ENCODE measurements at regions not wholly inside any gene's neighbourhood (a gene's known extent, or its start where the extent isn't known, plus 50 kb on each side); places are given as distances from the start of the nearest gene placed in this dataset.

- H3K27ac Mint-ChIP-seq (ENCODE audit: unreplicated experiment): no peak overlapping the region
These were observed 1591.4 kb downstream of the REEP3 start for GRCh38 chr10:65112573-65112972.

DNA sequence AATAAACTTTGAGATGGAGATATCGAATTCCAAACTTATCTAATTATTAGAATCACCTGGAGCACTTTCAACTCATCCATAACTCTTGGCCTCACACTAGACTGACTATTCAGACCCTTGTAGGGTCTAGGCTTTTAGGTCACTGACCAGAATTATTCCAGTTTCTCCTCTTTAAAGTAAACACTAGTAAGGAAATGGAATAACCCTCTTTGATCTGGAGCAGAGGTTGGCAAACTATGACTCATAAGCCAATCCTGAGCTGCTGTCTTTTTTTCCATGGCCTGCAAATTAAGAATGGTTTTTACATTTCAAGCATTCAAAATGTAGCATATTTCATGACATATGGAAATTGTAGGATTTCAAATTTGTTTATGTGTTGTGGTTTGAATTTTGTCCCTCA lies 1601.9 kb downstream of the REEP3 start:
- Histone ChIP-seq H3K36me3 (ENCODE audit: control insufficient read depth, insufficient read depth, low read length) (no peaks in the 10 kb centered on the region), H3K9me3 (no peaks in the 10 kb centered on the region), H3K4me3 (ENCODE audit: low read depth, low read length) (no peak overlapping the region), H3K27me3 (replicated peaks; ENCODE audit: control insufficient read depth, insufficient read depth, low read length) (no peaks in the 10 kb centered on the region), H3K4me1 (peaks cover 10% of the 10 kb centered on the region)
- Mint-ChIP-seq H3K4me3 (ENCODE audit: unreplicated experiment) (no peak overlapping the region), H3K27me3 (ENCODE audit: insufficient read depth, unreplicated experiment) (no peaks in the 10 kb centered on the region), H3K27ac (ENCODE audit: unreplicated experiment) (no peak overlapping the region), H3K4me1 (ENCODE audit: low read depth, unreplicated experiment) (peaks cover 7% of the 10 kb centered on the region), H3K36me3 (ENCODE audit: insufficient read depth, unreplicated experiment) (no peaks in the 10 kb centered on the region), H3K9me3 (ENCODE audit: unreplicated experiment) (peaks cover 13% of the 10 kb centered on the region)
- CTCF ChIA-PET: no interaction called here
- POLR2A ChIA-PET: no interaction called here
- DNase-seq: no peak
- no TSS peak for BruUV-seq (replicated peaks)
- TF ChIP-seq, protein P1, sequence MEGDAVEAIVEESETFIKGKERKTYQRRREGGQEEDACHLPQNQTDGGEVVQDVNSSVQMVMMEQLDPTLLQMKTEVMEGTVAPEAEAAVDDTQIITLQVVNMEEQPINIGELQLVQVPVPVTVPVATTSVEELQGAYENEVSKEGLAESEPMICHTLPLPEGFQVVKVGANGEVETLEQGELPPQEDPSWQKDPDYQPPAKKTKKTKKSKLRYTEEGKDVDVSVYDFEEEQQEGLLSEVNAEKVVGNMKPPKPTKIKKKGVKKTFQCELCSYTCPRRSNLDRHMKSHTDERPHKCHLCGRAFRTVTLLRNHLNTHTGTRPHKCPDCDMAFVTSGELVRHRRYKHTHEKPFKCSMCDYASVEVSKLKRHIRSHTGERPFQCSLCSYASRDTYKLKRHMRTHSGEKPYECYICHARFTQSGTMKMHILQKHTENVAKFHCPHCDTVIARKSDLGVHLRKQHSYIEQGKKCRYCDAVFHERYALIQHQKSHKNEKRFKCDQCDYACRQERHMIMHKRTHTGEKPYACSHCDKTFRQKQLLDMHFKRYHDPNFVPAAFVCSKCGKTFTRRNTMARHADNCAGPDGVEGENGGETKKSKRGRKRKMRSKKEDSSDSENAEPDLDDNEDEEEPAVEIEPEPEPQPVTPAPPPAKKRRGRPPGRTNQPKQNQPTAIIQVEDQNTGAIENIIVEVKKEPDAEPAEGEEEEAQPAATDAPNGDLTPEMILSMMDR (IDR thresholded peaks at IDR 0.05; ENCODE audit: insufficient read depth in 1 of 2, low read depth in 1 of 2, low read length in 1 of 2, severe bottlenecking in 1 of 2, unreplicated experiment in 1 of 2): no peak
- intact Hi-C loops (cut with micrococcal nuclease; ENCODE audit: unreplicated experiment): no loop called here

More at GRCh38 chr10:65112573-65112972, 1591.4 kb downstream of the REEP3 start:
- Histone ChIP-seq H3K27me3 (replicated peaks; ENCODE audit: control insufficient read depth, insufficient read depth, low read length) (no peaks in the 10 kb centered on the region), H3K4me3 (ENCODE audit: low read depth, low read length) (no peak overlapping the region), H3K4me1 (peaks cover 17% of the 10 kb centered on the region), H3K36me3 (ENCODE audit: control insufficient read depth, insufficient read depth, low read length) (no peaks in the 10 kb centered on the region), H3K9me3 (0 out of 2 replicates have a peak, but pooled peaks cover 4% of the 10 kb centered on the region)
- Mint-ChIP-seq H3K4me1 (ENCODE audit: low read depth, unreplicated experiment) (no peaks in the 10 kb centered on the region), H3K4me3 (ENCODE audit: unreplicated experiment) (no peak overlapping the region), H3K36me3 (ENCODE audit: insufficient read depth, unreplicated experiment) (no peaks in the 10 kb centered on the region), H3K27me3 (ENCODE audit: insufficient read depth, unreplicated experiment) (no peaks in the 10 kb centered on the region), H3K9me3 (ENCODE audit: unreplicated experiment) (peaks cover 30% of the 10 kb centered on the region)
- CTCF ChIA-PET: no interaction called here
- no TSS peak for BruUV-seq (replicated peaks)
- DNase-seq: no peak
- POLR2A ChIA-PET: no interaction called here
- TF ChIP-seq, protein P1 (IDR thresholded peaks at IDR 0.05; ENCODE audit: insufficient read depth in 1 of 2, low read depth in 1 of 2, low read length in 1 of 2, severe bottlenecking in 1 of 2, unreplicated experiment in 1 of 2): no peak
- intact Hi-C loops (cut with micrococcal nuclease; ENCODE audit: unreplicated experiment): no loop called here

GRCh38 chr10:65125212-65125611 lies 1604.0 kb downstream of the REEP3 start:
- BruUV-seq (replicated peaks): no TSS peak
- Mint-ChIP-seq H3K27ac (ENCODE audit: unreplicated experiment) (no peak overlapping the region), H3K4me1 (ENCODE audit: low read depth, unreplicated experiment) (peaks cover 7% of the 10 kb centered on the region), H3K27me3 (ENCODE audit: insufficient read depth, unreplicated experiment) (no peaks in the 10 kb centered on the region), H3K9me3 (ENCODE audit: unreplicated experiment) (peaks cover 13% of the 10 kb centered on the region), H3K36me3 (ENCODE audit: insufficient read depth, unreplicated experiment) (no peaks in the 10 kb centered on the region), H3K4me3 (ENCODE audit: unreplicated experiment) (no peak overlapping the region)
- no peak overlapping the region for H3K4me3 ChIP-seq (ENCODE audit: low read depth, low read length)
- DNase-seq: no peak
- ChIA-PET POLR2A (no interaction called here), CTCF (no interaction called here)
- H3K9me3 ChIP-seq: no peaks in the 10 kb centered on the region
- TF ChIP-seq, protein P1 (IDR thresholded peaks at IDR 0.05; ENCODE audit: insufficient read depth in 1 of 2, low read depth in 1 of 2, low read length in 1 of 2, severe bottlenecking in 1 of 2, unreplicated experiment in 1 of 2): no peak
- peaks cover 10% of the 10 kb centered on the region for H3K4me1 ChIP-seq
- no peaks in the 10 kb centered on the region for H3K27me3 ChIP-seq (replicated peaks; ENCODE audit: control insufficient read depth, insufficient read depth, low read length)
- no peaks in the 10 kb centered on the region for H3K36me3 ChIP-seq (ENCODE audit: control insufficient read depth, insufficient read depth, low read length)
- intact Hi-C loops (cut with micrococcal nuclease; ENCODE audit: unreplicated experiment): no loop called here

Measured in Caco-2 (cell line).